ENCODE measurements at regions not wholly inside any gene's neighbourhood (a gene's known extent, or its start where the extent isn't known, plus 50 kb on each side); places are given as distances from the start of the nearest gene placed in this dataset.
A peak's percentile ranks its signal among the peaks of the same experiment; 100 is the strongest.

- ATAC-seq (no peak), DNase-seq (peak; percentile 7)
- Histone ChIP-seq H3K36me3 (no peaks in the 10 kb centered on the region), H3K4me3 (no peak overlapping the region), H3K27me3 (ENCODE audit: low read depth) (peaks cover 5% of the 10 kb centered on the region), H3K27ac (no peak overlapping the region), H3K4me1 (no peaks in the 10 kb centered on the region), H3K9me3 (no peaks in the 10 kb centered on the region)
- intact Hi-C loops (cut with DNase I), result no loop called here
- TF ChIP-seq CTCF (IDR thresholded peaks at IDR 0.05), result no peak
Measured at GRCh38 chr6:44024574-44025219, 102.6 kb downstream of the MRPL14 start.

GRCh38 chr6:44023586-44024454, 103.4 kb downstream of the MRPL14 start:
- ATAC-seq, result no peak
- H3K4me3 ChIP-seq, result no peak overlapping the region
- no peaks in the 10 kb centered on the region for H3K36me3 ChIP-seq
- intact Hi-C loops (cut with DNase I), result no loop called here
- TF ChIP-seq CTCF (IDR thresholded peaks at IDR 0.05), result no peak
- peak; percentile 14 for DNase-seq
- peaks cover 5% of the 10 kb centered on the region for H3K27me3 ChIP-seq (ENCODE audit: low read depth)
- no peaks in the 10 kb centered on the region for H3K4me1 ChIP-seq
- H3K27ac ChIP-seq, result no peak overlapping the region
- no peaks in the 10 kb centered on the region for H3K9me3 ChIP-seq

- no peaks in the 10 kb centered on the region for H3K36me3 ChIP-seq
- no peak for ATAC-seq
- intact Hi-C loops (cut with DNase I), result no loop called here
- no peak overlapping the region for H3K27ac ChIP-seq
- H3K4me1 ChIP-seq, result no peaks in the 10 kb centered on the region
- H3K4me3 ChIP-seq, result no peak overlapping the region
- H3K27me3 ChIP-seq (ENCODE audit: low read depth), result peaks cover 5% of the 10 kb centered on the region
- DNase-seq, result peak; percentile 15
- H3K9me3 ChIP-seq, result no peaks in the 10 kb centered on the region
- no peak for TF ChIP-seq CTCF (IDR thresholded peaks at IDR 0.05)
Measured at GRCh38 chr6:44022671-44023352, 104.4 kb downstream of the MRPL14 start.

- intact Hi-C loops (cut with DNase I), result no loop called here
Measured at GRCh38 chr6:44022296-44022661, 105.0 kb downstream of the MRPL14 start.

More at GRCh38 chr6:44022296-44022661, 105.0 kb downstream of the MRPL14 start:
- DNase-seq, result no peak
- peak; percentile 46 to 51 for ATAC-seq
- Histone ChIP-seq H3K36me3 (no peaks in the 10 kb centered on the region), H3K4me1 (no peaks in the 10 kb centered on the region), H3K9me3 (no peaks in the 10 kb centered on the region), H3K27me3 (ENCODE audit: low read depth) (peaks cover 5% of the 10 kb centered on the region), H3K4me3 (no peak overlapping the region), H3K27ac (no peak overlapping the region)
- no peak for TF ChIP-seq CTCF (IDR thresholded peaks at IDR 0.05)

Measured in lower lobe of right lung (tissue), 2 donors.